GM18867 (cell line): ENCODE measurements at regions not wholly inside any gene's neighbourhood (a gene's known extent, or its start where the extent isn't known, plus 50 kb on each side); places are given as distances from the start of the nearest gene placed in this dataset.
"Not testable (repeated sequence)": the region's sequence is repeated elsewhere in the genome, so short reads cannot be mapped to it uniquely, and the experiment has no call there.

Experiments used
- ATAC-seq: cut with Tn5 transposase; IDR thresholded peaks from one replicate; pipeline ENCODE4 v1.9.1; 2021; ENCODE audit warnings: mild to moderate bottlenecking, moderate library complexity; ENCODE audit not compliant: unreplicated experiment

GRCh38 chr4:44988011-44988410 is 261.7 kb upstream of the GNPDA2 start:
- ATAC-seq: no peak

GRCh38 chr4:44985938-44986337 is 259.6 kb upstream of the GNPDA2 start:
- no peak for ATAC-seq

- no peak for ATAC-seq
Measured at GRCh38 chr4:44985152-44985551, 258.8 kb upstream of the GNPDA2 start.

GRCh38 chr4:44984083-44984482 is 257.7 kb upstream of the GNPDA2 start:
- ATAC-seq: no peak

GRCh38 chr4:44983083-44983482 is 256.7 kb upstream of the GNPDA2 start:
- ATAC-seq: no peak

GRCh38 chr4:44978020-44978419 is 251.7 kb upstream of the GNPDA2 start:
- ATAC-seq: no peak

GRCh38 chr4:44965435-44966095 is 239.2 kb upstream of the GNPDA2 start:
- no peak for ATAC-seq

GRCh38 chr4:44964086-44964485 is 237.7 kb upstream of the GNPDA2 start:
- ATAC-seq: not testable (repeated sequence)

GRCh38 chr4:44961001-44961755 is 234.8 kb upstream of the GNPDA2 start:
- no peak for ATAC-seq

GRCh38 chr4:44931720-44932119 is 205.4 kb upstream of the GNPDA2 start:
- ATAC-seq: no peak

- no peak for ATAC-seq
Measured at GRCh38 chr4:44928785-44929184, 202.4 kb upstream of the GNPDA2 start.

GRCh38 chr4:44927399-44928380 is 201.3 kb upstream of the GNPDA2 start:
- peak; percentile 58 for ATAC-seq

- peak; percentile 77 for ATAC-seq
Measured at GRCh38 chr4:44916411-44916810, 190.1 kb upstream of the GNPDA2 start.

- ATAC-seq: no peak
Measured at GRCh38 chr4:44914748-44915147, 188.4 kb upstream of the GNPDA2 start.

- peak; percentile 43 for ATAC-seq
Measured at GRCh38 chr4:44914223-44914622, 187.9 kb upstream of the GNPDA2 start.

GRCh38 chr4:44912980-44913379 is 186.6 kb upstream of the GNPDA2 start:
- no peak for ATAC-seq

GRCh38 chr4:44908565-44908964 is 182.2 kb upstream of the GNPDA2 start:
- ATAC-seq: no peak

- no peak for ATAC-seq
Measured at GRCh38 chr4:44872246-44872645, 145.9 kb upstream of the GNPDA2 start.

GRCh38 chr4:44871133-44871532 is 144.8 kb upstream of the GNPDA2 start:
- ATAC-seq: no peak

- no peak for ATAC-seq
Measured at GRCh38 chr4:44869985-44870384, 143.6 kb upstream of the GNPDA2 start.

GRCh38 chr4:44869222-44869882 is 143.0 kb upstream of the GNPDA2 start:
- ATAC-seq: no peak
